CD14-positive monocyte (primary cell): ENCODE measurements at regions not wholly inside any gene's neighbourhood (a gene's known extent, or its start where the extent isn't known, plus 50 kb on each side); places are given as distances from the start of the nearest gene placed in this dataset.
A peak's percentile ranks its signal among the peaks of the same experiment; 100 is the strongest.

Experiments used
- DNase-seq, 3 donors: peaks; one replicate each; pipeline ENCODE4 v3.0.0-alpha.2; 2011 to 2022
- H2AFZ ChIP-seq: 2 replicates; pipeline ENCODE4 v1.6.0; 2012; ENCODE audit warnings: mild to moderate bottlenecking, low read depth, low read length, inconsistent platforms; ENCODE audit not compliant: insufficient read depth, poor library complexity, severe bottlenecking
- H3K27ac ChIP-seq, 2 donors: 1 replicate in 1 of 2; 2 replicates in 1 of 2; pipeline ENCODE4 v1.5.1; 2012 to 2013; ENCODE audit warnings: low read length in 2 of 2, control low read depth in 1 of 2, inconsistent platforms in 1 of 2, low read depth in 1 of 2, mild to moderate bottlenecking in 1 of 2
- H3K27me3 ChIP-seq, 2 donors: one replicate each; pipeline versions ENCODE4 v1.6.0 to v1.6.1; 2011 to 2013; ENCODE audit warnings: low read length in 2 of 2; ENCODE audit not compliant: control insufficient read depth in 2 of 2, insufficient read depth in 2 of 2
- H3K36me3 ChIP-seq, 2 donors: replicated peaks in 1 of 2; 1 replicate in 1 of 2; 2 replicates in 1 of 2; pipeline versions ENCODE4 v1.5.1 to v1.6.1; 2012 to 2013; ENCODE audit warnings: low read length in 2 of 2, control low read depth in 1 of 2, inconsistent platforms in 1 of 2, mild to moderate bottlenecking in 1 of 2; ENCODE audit not compliant: insufficient read depth in 2 of 2, control insufficient read depth in 1 of 2
- H3K4me1 ChIP-seq, 2 donors: 1 replicate in 1 of 2; 2 replicates in 1 of 2; pipeline versions ENCODE4 v1.5.1 to v1.6.1; 2012 to 2013; ENCODE audit warnings: low read length in 2 of 2, control low read depth in 1 of 2, inconsistent platforms in 1 of 2, mild to moderate bottlenecking in 1 of 2, moderate library complexity in 1 of 2; ENCODE audit not compliant: insufficient read depth in 2 of 2, control insufficient read depth in 1 of 2
- H3K4me2 ChIP-seq: replicated peaks from 2 replicates; pipeline ENCODE3; 2012; ENCODE audit warnings: low read length, moderate library complexity, mild to moderate bottlenecking; ENCODE audit not compliant: poor library complexity, severe bottlenecking; ENCODE audit errors: extremely low read depth
- H3K4me3 ChIP-seq, 3 experiments: fragments of 200-600 bp in 1 of 3; sonication (generic) in 1 of 3; replicated peaks in 1 of 3; 1 replicate in 2 of 3; 2 replicates in 1 of 3; pipeline ENCODE4 v1.5.1; 2011 to 2013; ENCODE audit warnings: low read length in 3 of 3, mild to moderate bottlenecking in 3 of 3, control low read depth in 2 of 3, low read depth in 2 of 3, inconsistent platforms in 1 of 3, moderate library complexity in 1 of 3
- H3K79me2 ChIP-seq: 2 replicates; pipeline ENCODE4 v1.6.0; 2012; ENCODE audit warnings: mild to moderate bottlenecking, control low read depth, inconsistent platforms, low read length, moderate library complexity; ENCODE audit not compliant: insufficient read depth
- H3K9ac ChIP-seq: 2 replicates; pipeline ENCODE4 v1.6.0; 2017; ENCODE audit warnings: low read length, mild to moderate bottlenecking; ENCODE audit not compliant: insufficient read depth, poor library complexity, severe bottlenecking
- H3K9me3 ChIP-seq, 2 donors: replicated peaks in 1 of 2; 1 replicate in 1 of 2; 2 replicates in 1 of 2; pipeline versions ENCODE4 v1.5.1 to v1.6.1; 2012 to 2013; ENCODE audit warnings: low read length in 2 of 2, control low read depth in 1 of 2; ENCODE audit not compliant: control insufficient read depth in 1 of 2, insufficient read depth in 1 of 2
- H4K20me1 ChIP-seq: 2 replicates; pipeline ENCODE4 v1.6.0; 2012; ENCODE audit warnings: mild to moderate bottlenecking, low read length, control low read depth, moderate library complexity; ENCODE audit not compliant: insufficient read depth
- H3K27ac Mint-ChIP-seq, 7 donors: one replicate each; pipeline ENCODE4 v1.8.0; 2020; ENCODE audit warnings: mild to moderate bottlenecking in 7 of 7, mixed read lengths in 7 of 7, moderate library complexity in 6 of 7, inconsistent platforms in 2 of 7
- H3K27me3 Mint-ChIP-seq, 3 donors: one replicate each; pipeline ENCODE4 v1.8.0; 2021 to 2022; ENCODE audit warnings: low read depth in 3 of 3, mild to moderate bottlenecking in 3 of 3, mixed read lengths in 3 of 3, moderate library complexity in 3 of 3, inconsistent platforms in 1 of 3
- H3K36me3 Mint-ChIP-seq, 2 donors: one replicate each; pipeline ENCODE4 v1.8.0; 2020; ENCODE audit warnings: mixed read lengths in 2 of 2, inconsistent platforms in 1 of 2, mild to moderate bottlenecking in 1 of 2
- H3K4me1 Mint-ChIP-seq: one replicate; pipeline ENCODE4 v1.8.0; 2020; ENCODE audit warnings: mild to moderate bottlenecking, mixed read lengths
- H3K4me3 Mint-ChIP-seq, 2 donors: one replicate each; pipeline ENCODE4 v1.8.0; 2020; ENCODE audit warnings: mild to moderate bottlenecking in 2 of 2, mixed read lengths in 2 of 2, moderate library complexity in 1 of 2
- H3K9me3 Mint-ChIP-seq, 7 donors: one replicate each; pipeline ENCODE4 v1.8.0; 2020 to 2022; ENCODE audit warnings: mixed read lengths in 7 of 7, mild to moderate bottlenecking in 6 of 7, moderate library complexity in 6 of 7, inconsistent platforms in 2 of 7
- WGBS: methylation state at CpG from one replicate; pipeline ENCODE4 v1.1.5; 2013; ENCODE audit warnings: missing lambda C conversion rate; ENCODE audit not compliant: insufficient coverage; 5-methylcytosine and 5-hydroxymethylcytosine counted together
- intact Hi-C, 2 donors: fragments of 100-400 bp; cut with micrococcal nuclease; formaldehyde crosslinking; loops; one replicate each; pipeline versions ENCODE4 v1.15.0 to v1.15.1; 2023
- TF ChIP-seq, protein P1 (sequence below): fragments of 200-600 bp; IDR thresholded peaks from one replicate; pipeline ENCODE4 v1.8.0; 2022; ENCODE audit warnings: antibody characterized with exemption, mild to moderate bottlenecking

DNA sequence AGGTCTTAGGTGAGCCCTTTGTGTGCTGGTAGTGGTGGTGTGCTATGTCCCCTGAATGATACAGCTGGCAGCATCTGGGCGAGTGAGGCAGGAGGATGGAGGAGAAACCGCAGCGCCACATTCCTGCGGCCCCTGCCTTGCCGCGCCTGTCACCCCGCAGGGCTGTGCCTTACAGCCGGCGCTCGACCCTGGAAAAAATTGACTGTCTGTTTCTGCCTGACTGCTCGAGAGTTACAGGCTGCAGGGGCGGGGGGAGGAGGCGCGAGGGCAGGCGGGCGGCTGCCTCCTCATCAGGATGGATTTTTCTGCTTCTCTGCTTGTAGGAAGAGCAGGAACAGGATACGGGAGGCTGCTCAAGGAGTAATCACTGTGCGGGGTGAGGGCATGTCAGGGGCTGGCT lies 443.4 kb downstream of the MIAT start:
- 4% methylated on average over 18 of the region's 18 CpGs for WGBS
- no peak overlapping the region for H3K4me2 ChIP-seq
- intact Hi-C loops: no loop called here

DNA sequence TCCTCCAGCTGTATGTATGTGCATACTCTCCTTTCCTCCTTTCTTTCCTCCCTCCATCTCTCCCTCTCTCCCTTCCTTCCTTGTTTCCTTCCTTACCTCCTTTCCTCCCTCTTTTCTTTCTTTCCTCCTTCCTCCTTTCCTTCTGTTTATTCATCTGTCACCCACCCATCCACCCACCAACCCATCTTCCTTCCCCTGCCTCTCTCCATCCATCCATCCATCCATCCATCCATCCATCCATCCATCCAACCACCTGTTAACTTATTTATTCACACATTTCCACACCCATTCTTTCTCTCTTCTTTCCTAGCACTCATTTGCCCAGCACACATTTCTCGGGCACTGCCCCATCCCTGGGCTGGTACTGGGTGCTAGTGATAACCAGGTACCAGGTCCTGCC lies 443.9 kb downstream of the MIAT start:
- WGBS: 100% methylated on average over 1 of the region's 1 CpG
- peaks cover 24 to 33% of the 10 kb centered on the region in 2 donors for H3K27me3 ChIP-seq
- H3K9ac ChIP-seq: no peak overlapping the region
- DNase-seq: no peak
- Mint-ChIP-seq H3K4me3 (peak overlapping the region in 1 of 2 donors; percentile 72), H3K27me3 (peaks cover 35 to 61% (median 40%) of the 10 kb centered on the region in 3 donors), H3K27ac (no peak overlapping the region), H3K4me1 (peaks cover 2% of the 10 kb centered on the region), H3K36me3 (no peaks in the 10 kb centered on the region), H3K9me3 (peaks cover 0 to 8% (median 1%) of the 10 kb centered on the region in 7 donors)
- H4K20me1 ChIP-seq: no peaks in the 10 kb centered on the region
- no peak overlapping the region for H2AFZ ChIP-seq
- H3K4me2 ChIP-seq: no peak overlapping the region
- no peak overlapping the region for H3K4me3 ChIP-seq
- H3K79me2 ChIP-seq: no peaks in the 10 kb centered on the region
- TF ChIP-seq, protein P1, sequence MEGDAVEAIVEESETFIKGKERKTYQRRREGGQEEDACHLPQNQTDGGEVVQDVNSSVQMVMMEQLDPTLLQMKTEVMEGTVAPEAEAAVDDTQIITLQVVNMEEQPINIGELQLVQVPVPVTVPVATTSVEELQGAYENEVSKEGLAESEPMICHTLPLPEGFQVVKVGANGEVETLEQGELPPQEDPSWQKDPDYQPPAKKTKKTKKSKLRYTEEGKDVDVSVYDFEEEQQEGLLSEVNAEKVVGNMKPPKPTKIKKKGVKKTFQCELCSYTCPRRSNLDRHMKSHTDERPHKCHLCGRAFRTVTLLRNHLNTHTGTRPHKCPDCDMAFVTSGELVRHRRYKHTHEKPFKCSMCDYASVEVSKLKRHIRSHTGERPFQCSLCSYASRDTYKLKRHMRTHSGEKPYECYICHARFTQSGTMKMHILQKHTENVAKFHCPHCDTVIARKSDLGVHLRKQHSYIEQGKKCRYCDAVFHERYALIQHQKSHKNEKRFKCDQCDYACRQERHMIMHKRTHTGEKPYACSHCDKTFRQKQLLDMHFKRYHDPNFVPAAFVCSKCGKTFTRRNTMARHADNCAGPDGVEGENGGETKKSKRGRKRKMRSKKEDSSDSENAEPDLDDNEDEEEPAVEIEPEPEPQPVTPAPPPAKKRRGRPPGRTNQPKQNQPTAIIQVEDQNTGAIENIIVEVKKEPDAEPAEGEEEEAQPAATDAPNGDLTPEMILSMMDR: no peak
- intact Hi-C loops: no loop called here
- no peak overlapping the region for H3K27ac ChIP-seq
- H3K9me3 ChIP-seq: peaks cover 0 to 5% of the 10 kb centered on the region in 2 donors
- H3K4me1 ChIP-seq: no peaks in the 10 kb centered on the region
- H3K36me3 ChIP-seq: no peaks in the 10 kb centered on the region

More for the DNA sequence above, 443.4 kb downstream of the MIAT start:
- Histone ChIP-seq H2AFZ (no peak overlapping the region), H3K4me3 (no peak overlapping the region), H3K27me3 (peaks cover 24 to 35% of the 10 kb centered on the region in 2 donors), H3K36me3 (no peaks in the 10 kb centered on the region), H3K27ac (no peak overlapping the region), H4K20me1 (no peaks in the 10 kb centered on the region), H3K9ac (no peak overlapping the region), H3K9me3 (peaks cover 5 to 9% of the 10 kb centered on the region in 2 donors), H3K4me1 (no peaks in the 10 kb centered on the region), H3K79me2 (no peaks in the 10 kb centered on the region)
- Mint-ChIP-seq H3K4me3 (peak overlapping the region in 1 of 2 donors; percentile 72), H3K27ac (no peak overlapping the region), H3K4me1 (peaks cover 1% of the 10 kb centered on the region), H3K9me3 (peaks cover 0 to 11% (median 4%) of the 10 kb centered on the region in 7 donors), H3K27me3 (peaks cover 35 to 64% (median 38%) of the 10 kb centered on the region in 3 donors), H3K36me3 (no peaks in the 10 kb centered on the region)
- TF ChIP-seq, protein P1: no peak
- no peak for DNase-seq
